A673 (cell line): ENCODE measurements at regions not wholly inside any gene's neighbourhood (a gene's known extent, or its start where the extent isn't known, plus 50 kb on each side); places are given as distances from the start of the nearest gene placed in this dataset.

Experiments
- CTCF ChIP-seq: fragments of 300-800, 200-600 bp; sonication (generic); conservative IDR thresholded peaks from 2 replicates; pipeline ENCODE4 v1.5.1; 2017; ENCODE audit warnings: low read depth, mild to moderate bottlenecking, antibody characterized with exemption, low read length, moderate library complexity, mixed read lengths
- EZH2 ChIP-seq: fragments of 200-600 bp; sonication (generic); IDR thresholded peaks from 2 replicates; pipeline ENCODE4 v1.6.1; 2017; ENCODE audit warnings: borderline replicate concordance, low read depth, mild to moderate bottlenecking, mixed read lengths, antibody characterized with exemption, low read length; ENCODE audit not compliant: poor library complexity, severe bottlenecking

DNA sequence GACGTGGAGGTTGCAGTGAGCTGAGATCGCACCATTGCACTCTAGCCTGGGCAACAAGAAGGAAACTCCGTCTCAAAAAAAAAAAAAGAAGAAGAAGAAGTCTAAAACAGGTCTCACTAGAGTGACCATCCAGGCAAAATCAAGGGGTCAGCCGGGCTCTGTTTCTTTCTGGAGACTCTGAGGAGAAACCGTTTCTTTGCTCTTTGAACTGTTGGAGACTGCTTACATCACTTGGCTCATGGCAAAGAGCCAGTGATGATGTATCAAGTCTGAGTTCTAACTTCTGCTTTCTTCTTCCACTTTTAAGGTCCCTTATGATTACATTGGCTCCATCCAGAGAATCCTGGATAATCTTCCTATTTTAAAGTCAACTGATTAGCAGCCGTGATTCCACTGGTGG, 306.8 kb downstream of the WDR11 start:
- TF ChIP-seq CTCF, result no peak
- TF ChIP-seq EZH2, result no peak
